Dedifferentiated amniotic fluid mesenchymal stem cell (primary cell): ENCODE measurements at regions not wholly inside any gene's neighbourhood (a gene's known extent, or its start where the extent isn't known, plus 50 kb on each side); places are given as distances from the start of the nearest gene placed in this dataset.

Experiments
- DNase-seq: peaks from one replicate; pipeline ENCODE4 v3.0.0-alpha.2; 2016; ENCODE audit errors: extremely low spot score

GRCh38 chr18:77444385-77444784, 194.7 kb downstream of the GALR1 start:
- no peak for DNase-seq

- DNase-seq = no peak
Observed at GRCh38 chr18:77448046-77448445, 198.4 kb downstream of the GALR1 start.

GRCh38 chr18:77455004-77455403, 205.4 kb downstream of the GALR1 start:
- DNase-seq = no peak

GRCh38 chr18:77457681-77458080, 208.0 kb downstream of the GALR1 start:
- DNase-seq = no peak

- no peak for DNase-seq
Observed at GRCh38 chr18:77461062-77461688, 211.5 kb downstream of the GALR1 start.

GRCh38 chr18:77464917-77465316, 215.3 kb downstream of the GALR1 start:
- no peak for DNase-seq

- DNase-seq = no peak
Observed at GRCh38 chr18:77466890-77467289, 217.2 kb downstream of the GALR1 start.

- DNase-seq = no peak
Observed at GRCh38 chr18:77469131-77469530, 219.5 kb downstream of the GALR1 start.

GRCh38 chr18:77470569-77471413, 221.1 kb downstream of the GALR1 start:
- DNase-seq = no peak

GRCh38 chr18:77472509-77472908, 222.9 kb downstream of the GALR1 start:
- no peak for DNase-seq

- DNase-seq = no peak
Observed at GRCh38 chr18:77478646-77479442, 229.2 kb downstream of the GALR1 start.

- DNase-seq = no peak
Observed at GRCh38 chr18:77481541-77481940, 231.9 kb downstream of the GALR1 start.

GRCh38 chr18:77482190-77483085, 232.8 kb downstream of the GALR1 start:
- no peak for DNase-seq

- DNase-seq = no peak
Observed at GRCh38 chr18:77486985-77487384, 237.3 kb downstream of the GALR1 start.

- DNase-seq = no peak
Observed at GRCh38 chr18:77487951-77488740, 238.5 kb downstream of the GALR1 start.

GRCh38 chr18:77495079-77495478, 245.4 kb downstream of the GALR1 start:
- DNase-seq = no peak

- DNase-seq = no peak
Observed at GRCh38 chr18:77495982-77496690, 246.5 kb downstream of the GALR1 start.

GRCh38 chr18:77501266-77501665, 251.6 kb downstream of the GALR1 start:
- DNase-seq = no peak

- DNase-seq = no peak
Observed at GRCh38 chr18:77505499-77505898, 255.9 kb downstream of the GALR1 start.

GRCh38 chr18:77512152-77512551, 262.5 kb downstream of the GALR1 start:
- DNase-seq = no peak
